ENCODE measurements at regions not wholly inside any gene's neighbourhood (a gene's known extent, or its start where the extent isn't known, plus 50 kb on each side); places are given as distances from the start of the nearest gene placed in this dataset.

- FAIRE-seq, result no peak
- ChIA-PET CTCF (interaction anchor here (1.1 to 1.7 kb wide), 2 partner anchors 11 to 290 kb away, joined by 4 to 5 read pairs; no protein-coding TSS in a partner anchor), POLR2A (no interaction called here), RAD21 (ENCODE audit: unreplicated experiment) (no interaction called here), SMC1A (ENCODE audit: uncharacterized antibody, unreplicated experiment) (no interaction called here)
- no peak for ATAC-seq
- Histone ChIP-seq H3K4me3 (no peak overlapping the region), H3K4me1 (ENCODE audit: control insufficient read depth, insufficient read depth, low read length) (no peaks in the 10 kb centered on the region), H2AFZ (ENCODE audit: control insufficient read depth, low read depth, low read length) (no peak overlapping the region), H3K79me2 (ENCODE audit: control insufficient read depth, insufficient read depth, low read length) (no peaks in the 10 kb centered on the region), H3K9me3 (replicated peaks; ENCODE audit: control insufficient read depth, insufficient read depth, low read length) (no peaks in the 10 kb centered on the region), H3K27ac (ENCODE audit: control insufficient read depth, insufficient read depth) (no peak overlapping the region), H4K20me1 (ENCODE audit: control insufficient read depth, insufficient read depth) (no peaks in the 10 kb centered on the region), H3K27me3 (replicated peaks in 1 of 2; ENCODE audit: control insufficient read depth in 2 of 2, insufficient read depth in 2 of 2, low read length in 1 of 2) (no peaks in the 10 kb centered on the region), H3K36me3 (ENCODE audit: control insufficient read depth in 2 of 2, insufficient read depth in 2 of 2, low read length in 1 of 2) (no peaks in the 10 kb centered on the region), H3K9ac (ENCODE audit: control insufficient read depth, insufficient read depth, low read length) (no peak overlapping the region), H3K4me2 (ENCODE audit: control insufficient read depth, insufficient read depth) (no peak overlapping the region)
- no peak for DNase-seq (ENCODE audit: low read depth, low spot score)
- in situ Hi-C loops (cut with MboI) (no loop called here), intact Hi-C loops (cut with micrococcal nuclease; ENCODE audit: unreplicated experiment) (loop anchor here (10.0 kb wide), 1 partner anchor 279 kb away; no protein-coding TSS in a partner anchor)
- WGBS (ENCODE audit: insufficient coverage, insufficient replicate concordance, low lambda C conversion rate, missing lambda C conversion rate), result 20% methylated on average over 3 of the region's 3 CpGs
- TF ChIP-seq ZZZ3 (IDR thresholded peaks at IDR 0.05; ENCODE audit: control insufficient read depth, insufficient read length, low read depth), result no peak
- TF ChIP-seq RAD51 (IDR thresholded peaks at IDR 0.05), result no peak
- no peak for TF ChIP-seq MYC (IDR thresholded peaks at IDR 0.05; ENCODE audit: insufficient read depth, insufficient read length, insufficient replicate concordance, low read length, severe bottlenecking)
- TF ChIP-seq STAT3 (IDR thresholded peaks at IDR 0.05; ENCODE audit: low read depth, low read length), result no peak
- no peak for TF ChIP-seq ZNF274 (IDR thresholded peaks at IDR 0.05; ENCODE audit: insufficient read depth, insufficient read length)
- TF ChIP-seq KDM1A (IDR thresholded peaks at IDR 0.05; ENCODE audit: borderline replicate concordance), result no peak
- no peak for TF ChIP-seq CBX3 (IDR thresholded peaks at IDR 0.05; ENCODE audit: borderline replicate concordance, low read depth)
- no peak for TF ChIP-seq FOXK2 (IDR thresholded peaks at IDR 0.05)
- TF ChIP-seq SKIL (IDR thresholded peaks at IDR 0.05; ENCODE audit: low read depth, poor library complexity, severe bottlenecking), result no peak
- no peak for TF ChIP-seq TAF1 (IDR thresholded peaks at IDR 0.05; ENCODE audit: borderline replicate concordance, low read depth, low read length)
- no peak for TF ChIP-seq BRCA1 (IDR thresholded peaks at IDR 0.05; ENCODE audit: low read depth, low read length)
- no peak for TF ChIP-seq NFYB (IDR thresholded peaks at IDR 0.05; ENCODE audit: insufficient read depth, low read depth, low read length)
- TF ChIP-seq ATF2 (IDR thresholded peaks at IDR 0.05; ENCODE audit: low read length), result no peak
- BruUV-seq (replicated peaks), result no TSS peak
Measured at GRCh38 chr7:41416208-41416595, 286.7 kb downstream of the INHBA start.

All from GM12878 (cell line).